ENCODE measurements at regions not wholly inside any gene's neighbourhood (a gene's known extent, or its start where the extent isn't known, plus 50 kb on each side); places are given as distances from the start of the nearest gene placed in this dataset.

DNA sequence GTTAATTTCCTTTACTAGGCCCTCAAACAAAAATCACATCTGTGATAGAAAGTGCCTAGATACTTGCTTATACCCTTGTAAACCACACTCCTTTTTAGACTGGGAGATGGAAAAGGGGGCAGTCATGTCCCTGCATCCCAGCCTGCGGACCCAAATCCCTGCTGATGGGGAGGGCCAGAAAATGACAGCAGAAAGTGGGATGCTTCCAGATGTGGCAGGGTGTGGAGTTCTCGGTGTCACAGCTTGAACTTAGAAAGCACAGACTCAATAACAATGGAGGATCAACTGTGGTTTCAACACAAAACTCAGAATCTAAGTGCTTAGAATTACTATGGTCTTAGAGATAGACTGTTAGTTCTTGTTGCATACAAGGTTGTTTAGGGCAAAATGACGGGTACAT, 95.6 kb upstream of the F3 start:
- DNase-seq = no peak

DNA sequence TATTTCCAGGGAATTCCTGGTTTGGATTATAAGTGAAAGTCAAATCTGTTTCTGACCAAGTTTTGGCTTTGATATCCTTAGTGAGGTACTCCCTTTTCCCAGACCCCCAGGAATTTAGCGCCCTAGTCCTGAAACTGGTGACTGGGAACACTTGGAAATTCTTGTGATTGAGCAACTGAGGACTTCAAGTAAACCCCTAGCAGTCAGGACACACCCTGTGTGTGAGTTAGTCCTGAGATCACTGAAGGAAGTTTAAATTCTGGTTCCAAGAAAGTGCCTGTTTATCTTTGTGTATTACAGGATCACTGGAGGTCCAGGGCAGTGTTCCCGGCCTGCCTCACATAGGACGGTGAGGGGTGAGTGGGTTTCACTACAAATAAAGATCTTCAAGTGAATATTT, 95.1 kb upstream of the F3 start:
- DNase-seq = no peak

DNA sequence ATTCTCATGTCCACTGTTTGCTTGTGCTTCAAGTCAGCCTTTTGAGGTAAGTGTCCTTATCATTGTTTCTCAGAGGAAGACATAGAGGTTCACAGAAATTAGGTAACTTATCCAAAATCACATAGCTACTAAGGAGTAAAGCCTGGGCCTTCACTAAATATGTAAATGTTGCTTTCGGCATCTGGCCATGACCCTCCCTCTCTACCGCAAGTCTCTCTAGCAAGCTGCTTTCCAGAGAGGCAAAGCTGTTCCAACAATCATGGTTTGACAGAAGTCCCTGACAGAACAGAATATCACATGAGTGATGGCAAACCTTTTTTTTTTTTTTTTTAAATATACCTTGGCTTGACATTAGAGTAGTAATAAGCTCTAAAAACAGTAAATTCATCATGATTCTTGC, 94.5 kb upstream of the F3 start:
- DNase-seq = no peak

DNA sequence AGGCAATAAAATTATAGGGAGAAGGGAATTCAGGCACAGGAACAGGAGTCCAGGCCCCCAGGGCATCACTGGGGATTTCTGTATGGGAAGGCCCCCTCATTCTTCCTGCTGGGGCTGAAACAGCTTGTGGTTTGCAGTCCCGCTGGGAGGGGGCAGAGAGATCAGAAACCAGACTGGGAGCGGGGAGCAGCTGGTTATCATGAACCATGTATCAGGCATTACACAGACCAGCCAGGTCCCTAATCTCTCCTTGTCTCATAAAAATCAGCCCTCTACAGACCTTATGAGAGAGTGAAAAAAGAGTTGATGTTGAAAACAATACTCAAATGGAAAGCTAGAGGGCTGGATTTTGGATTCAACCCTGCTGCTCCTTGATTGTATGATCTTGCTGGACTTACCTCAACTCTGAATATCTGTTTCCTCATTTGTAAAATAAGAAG, 93.4 kb upstream of the F3 start:
- DNase-seq = no peak

DNA sequence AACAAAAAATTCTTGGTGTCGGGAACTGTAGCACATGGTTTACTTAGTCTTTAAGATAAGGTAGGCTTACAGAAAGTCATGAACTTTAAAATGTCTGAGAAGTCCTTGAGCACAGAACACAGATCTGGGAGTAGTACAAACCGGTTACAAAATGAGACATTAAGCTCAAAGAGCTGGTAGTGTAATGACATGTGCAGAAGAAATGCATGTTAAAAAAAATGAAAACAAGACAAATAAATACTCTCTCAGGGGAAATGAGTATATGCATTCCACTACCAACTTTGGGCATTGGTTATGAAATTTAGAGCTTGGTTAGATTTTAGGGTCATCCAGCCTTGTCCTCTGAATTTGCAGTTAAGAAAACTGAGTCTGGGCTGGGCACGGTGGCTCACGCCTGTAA, 91.5 kb upstream of the F3 start:
- no peak for DNase-seq

DNA sequence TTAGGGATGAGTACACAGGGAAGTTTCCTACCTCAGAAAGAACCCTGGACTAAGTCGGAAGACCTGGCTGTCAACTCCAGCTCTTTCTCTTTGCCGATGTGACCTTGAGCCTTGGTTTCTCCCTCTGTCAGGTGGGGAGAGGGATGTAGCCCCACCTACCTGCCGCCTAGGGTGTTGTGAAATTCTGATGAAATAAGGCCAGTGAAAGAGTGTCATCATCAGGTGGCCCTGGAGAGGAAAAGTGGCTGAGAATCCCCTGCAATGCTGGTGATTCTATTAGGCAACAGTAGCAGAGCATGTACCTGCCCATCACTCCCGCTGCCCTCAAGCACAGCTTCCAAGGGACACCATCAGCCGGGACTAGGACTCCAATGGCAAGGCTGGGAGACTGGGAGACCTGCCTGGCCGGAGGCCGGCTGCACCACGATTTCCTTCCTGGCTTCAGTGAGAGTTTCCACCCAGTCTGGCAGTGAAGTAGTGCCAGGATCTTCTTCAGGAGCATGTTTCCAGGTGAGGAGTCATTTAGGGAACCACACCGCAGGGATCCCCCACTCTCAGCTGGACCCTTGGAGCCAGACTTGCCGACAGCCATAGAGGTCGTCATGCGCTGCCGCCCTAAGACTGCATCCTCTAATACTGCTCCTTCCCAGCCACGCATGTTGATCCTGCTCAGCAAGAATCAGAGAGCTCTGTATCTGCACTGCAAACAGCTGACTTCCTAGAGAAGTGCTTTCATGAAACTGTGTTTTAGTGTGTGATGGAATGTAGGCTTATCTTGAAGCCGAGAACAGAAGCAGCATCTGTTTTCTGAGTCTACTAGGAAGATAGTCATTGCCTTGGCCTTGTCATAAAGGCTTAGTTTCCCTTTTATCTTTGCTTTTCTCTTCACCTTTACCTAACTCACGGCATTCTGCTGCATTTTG, 88.0 kb upstream of the F3 start:
- no peak for DNase-seq

DNA sequence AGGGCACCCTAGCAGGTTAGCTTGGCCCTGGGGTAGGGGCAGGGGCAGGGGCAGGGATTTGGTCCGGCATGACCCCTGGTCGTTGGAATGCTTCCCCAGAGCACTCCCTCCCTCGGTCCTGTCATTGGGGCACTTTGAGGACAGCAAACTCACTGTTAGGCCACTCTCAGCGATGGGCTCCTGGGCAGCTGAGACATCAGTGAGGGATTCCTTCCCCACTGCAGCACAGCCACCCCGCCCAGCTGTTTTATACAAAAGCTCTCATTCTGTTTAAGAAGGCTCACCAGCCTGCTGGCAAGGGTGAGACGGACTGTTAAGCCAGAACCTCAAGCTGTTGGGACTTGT, 86.9 kb upstream of the F3 start:
- no peak for DNase-seq

DNA sequence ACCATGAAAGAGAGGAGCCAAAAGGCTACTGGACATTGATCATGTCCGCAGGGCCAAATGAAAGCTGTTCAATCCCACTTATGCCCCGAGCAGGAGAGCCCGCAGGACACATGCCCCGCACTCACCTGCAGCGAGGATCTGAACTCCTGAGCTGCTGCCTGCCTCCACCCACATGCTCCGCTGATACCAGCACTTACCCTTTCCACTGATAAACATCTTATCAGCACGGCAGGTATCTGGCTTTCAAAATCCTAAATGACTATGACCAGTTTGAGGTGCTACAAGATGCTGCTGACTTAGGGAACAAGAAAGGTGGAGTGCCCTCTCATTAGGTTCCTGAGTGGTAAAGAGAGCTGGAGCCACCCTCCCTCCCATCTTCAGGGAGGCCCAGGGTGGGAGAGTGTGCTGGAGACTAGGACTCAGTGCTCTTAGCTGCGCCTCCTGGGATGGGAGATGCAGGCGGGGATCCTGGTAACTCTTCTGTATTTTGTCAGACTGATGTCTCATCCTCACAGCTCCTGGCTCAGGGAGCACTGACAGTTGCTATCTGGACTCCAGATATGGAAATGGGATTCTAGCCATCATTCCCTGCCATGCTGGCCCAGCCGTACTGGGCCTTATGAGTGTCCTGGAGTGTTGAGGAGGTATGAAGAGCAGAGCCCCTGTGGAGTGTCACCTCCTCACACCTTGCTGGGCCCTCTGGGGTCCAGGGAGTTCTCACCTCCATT, 86.4 kb upstream of the F3 start:
- no peak for DNase-seq

DNA sequence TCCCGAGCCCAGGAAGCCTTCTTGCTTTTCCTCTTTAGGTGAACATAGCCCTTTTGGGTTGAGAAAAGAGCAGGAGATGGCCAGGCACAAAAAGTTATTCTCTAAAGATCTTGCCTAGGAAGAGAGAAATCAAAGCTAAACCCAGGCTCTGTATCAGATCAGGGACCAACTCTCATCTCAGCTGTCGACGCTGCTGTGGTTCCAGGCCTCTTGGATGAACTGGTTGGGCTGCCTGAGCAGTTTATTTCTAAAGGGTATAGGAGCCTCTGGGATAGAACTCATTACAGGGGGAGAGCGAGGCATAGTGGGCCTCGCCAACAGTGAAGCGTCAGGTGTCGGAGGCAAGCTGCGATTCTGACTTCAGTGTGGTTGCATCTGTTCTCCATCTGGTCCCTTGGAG, 82.6 kb upstream of the F3 start:
- DNase-seq = no peak

DNA sequence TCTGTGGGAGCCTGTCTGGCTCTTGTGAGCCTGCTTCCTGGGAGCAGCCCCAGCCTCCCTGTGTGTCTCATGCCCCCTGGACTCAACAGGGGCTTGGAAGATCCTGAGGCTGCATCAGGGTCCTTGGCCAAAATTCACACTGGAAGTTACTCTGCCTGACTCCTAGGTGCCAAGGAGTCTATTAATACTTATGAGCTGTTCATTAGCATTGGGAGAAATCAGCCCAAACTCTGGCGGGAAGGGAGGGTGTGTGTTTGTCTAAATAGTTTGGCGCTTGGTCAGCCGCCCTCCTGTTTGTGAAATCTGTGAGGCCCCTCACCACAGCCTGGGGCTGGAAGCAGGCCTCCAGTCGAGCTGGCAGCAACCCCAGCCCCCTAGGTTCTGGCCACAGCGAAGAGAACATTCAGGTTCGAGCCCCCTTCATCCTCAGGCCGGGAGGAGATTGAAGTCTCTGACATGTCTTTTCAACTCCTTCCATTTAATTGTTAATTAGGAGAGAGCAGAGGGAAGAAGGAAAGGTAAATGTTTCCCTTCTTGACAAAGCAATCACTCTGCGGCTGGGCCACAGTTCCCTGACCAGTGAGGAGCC, 82.1 kb upstream of the F3 start:
- no peak for DNase-seq

DNA sequence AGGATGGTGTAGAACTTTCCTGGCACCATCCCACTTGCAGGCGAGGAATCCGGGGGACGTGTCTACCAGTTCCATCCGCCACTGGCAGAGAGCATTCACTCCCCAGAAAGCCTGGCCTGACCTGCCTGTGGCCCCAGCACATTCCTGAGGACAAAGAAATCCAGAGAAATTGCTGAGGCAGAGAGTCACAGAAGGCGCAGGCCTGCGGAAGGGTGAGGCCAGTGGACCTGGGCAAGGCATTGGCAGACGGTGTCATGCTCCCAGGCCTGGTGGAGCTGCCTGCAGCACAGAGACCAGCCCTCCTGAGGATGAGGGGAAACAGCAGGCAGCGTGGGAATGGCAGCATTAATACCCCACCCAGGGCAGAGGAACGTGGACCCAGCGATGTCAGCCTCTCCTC, 81.2 kb upstream of the F3 start:
- DNase-seq = no peak

DNA sequence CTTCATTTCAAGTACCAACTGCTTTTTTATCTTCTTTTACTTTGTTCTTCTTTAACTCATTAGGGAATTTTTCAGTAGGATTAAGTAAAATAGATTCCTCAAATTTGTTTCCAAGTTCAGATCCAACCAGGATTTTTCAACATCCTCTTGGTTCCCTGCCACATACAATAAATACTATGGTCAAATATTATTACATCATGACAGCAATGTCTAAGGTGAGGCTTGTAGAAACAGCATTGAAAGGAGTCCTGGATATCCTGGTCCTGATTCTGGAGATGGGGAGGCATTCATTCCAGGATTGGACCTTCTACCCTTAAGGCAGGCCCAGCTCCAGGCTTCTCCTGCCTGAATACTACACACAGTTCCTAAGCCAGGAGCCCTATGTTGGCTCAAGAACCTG, 80.2 kb upstream of the F3 start:
- DNase-seq = no peak

DNA sequence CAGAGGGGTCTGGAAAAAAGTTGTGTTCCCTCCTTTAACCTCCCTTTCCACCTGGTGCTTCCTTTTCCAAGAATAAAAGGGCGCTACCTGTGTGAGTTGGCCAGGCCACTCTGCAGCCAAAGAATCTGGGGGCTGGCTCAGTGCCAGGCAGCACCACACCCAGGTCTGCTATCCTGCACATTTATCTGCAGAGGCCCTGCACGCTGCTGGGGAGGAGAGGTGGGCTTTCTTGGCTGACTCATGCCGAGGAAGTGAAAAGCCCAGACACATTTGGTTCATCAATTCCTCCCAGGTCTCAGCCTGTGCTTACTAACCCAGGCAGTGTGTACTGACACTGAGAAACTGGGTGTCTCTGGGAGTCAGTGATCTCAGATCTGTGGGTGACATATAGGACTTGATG, 79.8 kb upstream of the F3 start:
- no peak for DNase-seq

DNA sequence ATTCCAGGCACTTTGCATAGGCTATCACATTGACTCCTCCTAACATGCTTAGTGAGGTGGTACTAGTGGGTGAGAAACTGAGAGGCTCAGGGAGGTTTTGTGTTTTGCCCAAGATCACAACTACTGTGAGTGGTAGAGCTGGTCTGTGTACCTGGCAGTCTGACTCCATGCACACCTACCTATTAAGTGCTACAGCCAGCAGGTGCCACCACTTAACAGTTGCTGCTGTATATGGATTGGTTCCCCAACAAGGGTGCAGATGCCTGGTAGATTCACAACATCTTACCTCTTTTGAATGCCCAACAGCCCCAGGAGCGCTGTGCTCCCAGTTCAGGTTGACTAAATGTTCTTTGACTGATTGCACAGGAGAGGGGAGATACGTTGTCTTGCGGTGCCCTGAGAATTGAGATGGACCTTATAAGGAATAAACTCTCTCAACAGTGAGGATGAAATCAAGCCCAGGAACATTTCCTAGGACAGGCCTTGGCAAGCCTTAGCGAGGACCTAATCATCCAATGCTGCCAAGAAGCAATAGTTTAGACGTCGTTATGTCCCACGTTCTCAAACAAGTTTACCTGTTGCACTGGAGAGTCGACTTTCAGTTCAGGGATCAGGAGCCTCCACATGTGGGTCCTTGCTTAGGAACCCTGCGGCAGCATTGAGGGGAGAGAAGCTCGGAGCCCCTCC, 78.9 kb upstream of the F3 start:
- no peak for DNase-seq

DNA sequence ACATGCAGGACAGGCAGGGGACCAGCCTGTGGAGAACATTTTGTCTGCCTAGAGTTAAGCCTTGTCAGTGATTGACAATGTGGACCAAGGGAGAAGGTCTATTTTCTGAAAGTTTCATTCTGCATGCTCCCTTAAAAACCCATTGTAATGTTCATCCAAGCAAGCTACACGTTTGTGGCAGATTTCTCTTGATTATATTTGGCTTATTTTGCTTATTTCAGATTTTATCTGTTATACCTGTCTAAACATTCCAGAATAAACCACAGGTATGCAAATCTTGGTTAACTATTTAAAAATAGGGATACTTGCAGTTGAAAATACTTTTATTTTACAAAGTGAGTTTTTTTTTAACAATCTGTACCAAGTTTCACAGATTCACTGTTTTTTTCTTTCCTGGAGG, 78.2 kb upstream of the F3 start:
- no peak for DNase-seq

DNA sequence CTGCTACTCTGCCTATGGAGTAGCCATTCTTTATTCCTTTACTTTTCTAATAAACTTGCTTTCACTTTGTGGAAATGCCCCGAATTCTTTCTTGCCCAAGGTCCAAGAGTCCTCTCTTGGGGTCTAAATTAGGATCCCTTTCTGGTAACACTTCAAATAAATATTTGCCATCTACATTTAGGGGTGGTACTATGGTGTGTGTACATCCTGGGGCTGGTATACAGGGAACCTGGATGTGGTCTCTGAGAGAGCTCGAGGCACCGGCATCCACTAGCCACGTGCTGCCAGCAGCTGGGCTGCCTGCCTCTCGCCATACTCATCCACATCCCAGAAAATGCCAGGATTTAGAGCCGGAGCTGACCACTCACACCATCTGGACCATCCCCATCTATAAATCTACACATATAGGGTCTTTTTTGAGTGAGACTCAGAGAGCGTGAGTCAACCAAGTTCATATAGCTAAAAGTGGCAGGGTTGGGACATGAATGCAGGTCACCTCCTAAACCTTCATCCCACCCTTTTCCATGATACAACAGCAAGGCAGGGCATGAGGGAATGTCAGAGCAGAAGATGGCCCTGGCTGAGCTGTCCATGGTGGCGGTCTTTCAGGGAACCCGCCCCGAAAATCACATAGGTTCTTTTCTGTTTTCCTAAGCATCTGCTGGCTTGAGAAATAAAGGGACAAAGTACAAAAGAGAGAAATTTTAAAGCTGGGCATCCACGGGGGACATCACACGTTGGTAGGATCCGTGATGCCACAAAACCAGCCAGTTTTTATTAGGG, 76.6 kb upstream of the F3 start:
- DNase-seq = no peak

DNA sequence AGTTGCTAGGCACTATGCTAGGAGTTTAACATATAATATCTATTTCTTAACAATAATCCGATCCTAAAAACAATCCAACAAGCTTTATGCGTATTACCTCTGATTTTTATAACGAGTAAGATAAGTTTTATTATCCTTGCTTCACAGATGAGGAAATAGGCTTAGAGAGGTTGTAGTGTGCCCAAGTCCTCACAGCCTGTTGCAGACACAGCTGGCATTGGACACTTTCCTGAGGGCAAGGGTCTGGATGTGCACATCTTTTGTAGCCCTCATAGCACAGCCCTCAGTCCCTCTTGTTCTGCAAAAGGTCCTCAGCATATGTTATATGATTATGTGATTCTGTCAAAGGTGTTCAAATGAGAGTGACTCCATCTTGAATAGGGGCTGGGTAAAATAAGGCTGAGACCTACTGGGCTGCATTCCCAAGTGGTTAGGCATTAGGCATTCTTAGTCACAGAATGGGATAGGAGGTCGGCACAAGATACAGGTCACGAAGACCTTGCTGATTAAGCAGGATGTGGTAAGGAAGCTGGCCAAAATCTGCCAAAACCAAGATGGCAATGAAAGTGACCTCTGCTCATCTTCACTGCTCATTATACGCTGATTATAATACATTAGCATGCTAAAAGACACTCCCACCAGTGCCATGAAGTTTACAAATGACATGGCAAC, 75.7 kb upstream of the F3 start:
- no peak for DNase-seq

DNA sequence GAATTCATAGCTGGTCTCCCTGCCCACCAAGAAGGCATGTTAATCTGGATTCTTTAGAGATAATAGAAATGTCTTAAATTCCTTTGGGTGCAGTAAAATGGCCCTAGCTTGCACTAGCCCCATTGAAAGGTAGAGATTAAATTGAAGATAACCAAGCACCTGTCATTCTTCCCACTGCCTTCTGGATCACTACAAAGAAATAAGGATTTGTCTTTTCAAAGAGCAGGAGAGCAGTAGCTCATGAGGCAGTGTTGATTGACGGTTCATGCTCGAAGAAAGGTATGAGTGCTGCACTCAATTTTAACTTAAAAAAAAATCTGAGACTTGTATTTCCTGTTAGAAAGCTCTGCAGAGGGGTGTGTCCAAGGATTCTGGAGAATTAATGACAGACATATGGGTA, 74.9 kb upstream of the F3 start:
- no peak for DNase-seq

DNA sequence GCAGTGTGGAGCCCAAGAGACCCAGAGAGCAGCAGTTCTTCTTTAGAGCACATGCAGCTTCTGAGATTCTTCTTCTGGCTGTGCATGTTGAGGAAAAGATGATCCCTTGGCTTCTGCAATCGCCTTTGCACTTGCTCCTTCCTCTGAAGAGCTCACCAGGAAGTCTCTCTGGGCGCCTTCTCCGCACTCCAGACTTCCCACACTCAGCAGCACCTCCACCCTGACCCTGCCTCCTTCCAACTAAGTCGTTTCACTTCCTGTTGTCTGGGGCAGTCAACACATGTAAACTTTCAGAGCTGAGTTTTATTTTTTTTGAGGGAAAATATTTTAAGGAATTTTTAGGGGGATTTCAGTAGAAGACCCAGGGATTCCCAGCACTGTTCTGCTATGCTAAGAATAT, 73.4 kb upstream of the F3 start:
- no peak for DNase-seq

DNA sequence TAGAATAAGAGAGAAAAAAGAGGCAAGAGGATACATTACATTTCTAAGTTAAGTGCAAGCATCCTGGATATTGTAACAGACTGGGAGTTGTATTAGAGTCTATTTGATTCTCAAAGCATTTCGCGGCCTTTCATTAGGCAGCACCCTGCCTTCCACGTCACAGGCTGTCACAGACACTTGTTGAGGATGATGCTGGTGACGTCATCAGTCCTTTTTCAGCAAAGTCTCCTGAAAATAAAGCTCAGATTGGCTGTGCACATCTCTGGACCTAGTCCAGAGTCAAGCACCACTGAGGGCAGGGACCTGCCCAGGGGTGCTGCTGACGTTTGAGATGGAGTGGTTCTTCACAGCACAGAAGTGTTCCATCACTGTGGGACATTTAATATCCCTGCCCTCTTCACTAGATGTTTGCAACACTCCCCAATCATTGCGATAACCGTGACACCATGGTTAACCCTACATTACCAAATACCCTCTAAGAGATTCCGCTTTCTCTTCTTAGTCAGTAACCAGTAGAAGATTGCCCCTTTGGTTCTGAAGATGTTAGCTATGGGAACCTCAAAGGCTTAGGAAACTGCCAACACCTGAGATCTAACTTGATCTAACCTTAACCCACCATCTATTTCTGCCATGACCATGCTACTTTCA, 72.7 kb upstream of the F3 start:
- DNase-seq = no peak

DNA sequence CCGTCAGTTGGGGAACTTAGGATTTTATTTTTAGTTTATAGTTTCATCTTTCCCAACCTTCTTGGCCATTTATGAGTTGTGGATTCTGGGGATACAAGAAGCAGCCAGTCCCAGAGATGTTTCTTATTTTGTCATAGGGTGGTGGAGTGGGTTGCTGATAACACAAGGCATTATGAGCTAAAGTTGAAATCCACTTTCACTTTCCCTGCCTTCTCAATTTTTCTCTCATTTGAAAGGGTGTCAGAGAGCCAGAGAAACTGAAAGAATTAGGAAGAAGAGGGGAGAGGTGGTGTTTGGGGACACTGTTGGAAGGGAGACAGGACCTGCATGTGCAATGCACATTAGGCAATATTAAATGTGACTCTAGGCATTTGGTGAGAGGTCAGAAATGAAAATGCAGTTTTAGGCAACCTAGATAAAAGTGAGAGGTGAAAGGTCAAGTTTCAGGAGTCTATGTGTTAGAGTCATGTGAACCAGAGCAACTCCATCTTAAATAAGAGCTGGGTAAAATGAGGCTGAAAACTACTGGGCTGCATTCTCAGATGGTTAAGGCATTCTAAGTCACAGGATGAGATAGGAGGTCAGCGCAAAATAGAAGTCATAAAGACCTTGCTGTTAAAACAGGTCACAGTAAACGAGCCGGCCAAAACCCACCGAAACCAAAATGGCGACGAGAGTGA, 71.1 kb upstream of the F3 start:
- DNase-seq = no peak

Data from NCI-H1436 treated with DMSO at 0.1 percent for 48 hours (cell line).